ENCODE measurements at regions not wholly inside any gene's neighbourhood (a gene's known extent, or its start where the extent isn't known, plus 50 kb on each side); places are given as distances from the start of the nearest gene placed in this dataset.

- TF ChIP-seq CTCF (conservative IDR thresholded peaks at IDR 0.05; ENCODE audit: low read depth, low read length) (no peak), EZH2 (IDR thresholded peaks at IDR 0.05; ENCODE audit: borderline replicate concordance, low read depth, low read length, poor library complexity, severe bottlenecking) (no peak)
Measured at GRCh38 chr10:78351283-78351682, 317.6 kb downstream of the RPS24 start.
